Endothelial cell of umbilical vein (primary cell): ENCODE measurements at regions not wholly inside any gene's neighbourhood (a gene's known extent, or its start where the extent isn't known, plus 50 kb on each side); places are given as distances from the start of the nearest gene placed in this dataset.

Experiments
- EZH2 ChIP-seq: IDR thresholded peaks from 2 replicates; pipeline ENCODE4 v1.6.1; 2012; ENCODE audit warnings: borderline replicate concordance, low read depth, mild to moderate bottlenecking, moderate library complexity, low read length, inconsistent platforms; ENCODE audit not compliant: severe bottlenecking
- MYC ChIP-seq: IDR thresholded peaks from one replicate; pipeline ENCODE4 v1.6.1; 2011; ENCODE audit warnings: mild to moderate bottlenecking, low read depth, low read length
- POLR2A ChIP-seq: IDR thresholded peaks from 2 replicates; pipeline ENCODE4 v1.6.1; 2012; ENCODE audit warnings: low read depth, mild to moderate bottlenecking, control low read depth, low read length
- POLR2AphosphoS5 ChIP-seq: IDR thresholded peaks from 2 replicates; pipeline ENCODE4 v1.6.1; 2012; ENCODE audit warnings: low read depth, mild to moderate bottlenecking, control low read depth, low read length, moderate library complexity; ENCODE audit not compliant: insufficient read depth
- TF ChIP-seq, protein P1 (sequence below), 2 donors: IDR thresholded peaks; 1 replicate in 1 of 2; 2 replicates in 1 of 2; pipeline ENCODE4 v1.5.1; 2011; ENCODE audit warnings: low read length in 2 of 2, mild to moderate bottlenecking in 2 of 2, moderate library complexity in 2 of 2, control low read depth in 1 of 2, inconsistent platforms in 1 of 2, low read depth in 1 of 2; ENCODE audit not compliant: insufficient read depth in 1 of 2; ENCODE audit errors: extremely low read depth in 1 of 2
- TF ChIP-seq, protein P2 (sequence below): IDR thresholded peaks from 2 replicates; pipeline ENCODE4 v1.6.1; 2011; ENCODE audit not compliant: insufficient read depth, insufficient read length

DNA sequence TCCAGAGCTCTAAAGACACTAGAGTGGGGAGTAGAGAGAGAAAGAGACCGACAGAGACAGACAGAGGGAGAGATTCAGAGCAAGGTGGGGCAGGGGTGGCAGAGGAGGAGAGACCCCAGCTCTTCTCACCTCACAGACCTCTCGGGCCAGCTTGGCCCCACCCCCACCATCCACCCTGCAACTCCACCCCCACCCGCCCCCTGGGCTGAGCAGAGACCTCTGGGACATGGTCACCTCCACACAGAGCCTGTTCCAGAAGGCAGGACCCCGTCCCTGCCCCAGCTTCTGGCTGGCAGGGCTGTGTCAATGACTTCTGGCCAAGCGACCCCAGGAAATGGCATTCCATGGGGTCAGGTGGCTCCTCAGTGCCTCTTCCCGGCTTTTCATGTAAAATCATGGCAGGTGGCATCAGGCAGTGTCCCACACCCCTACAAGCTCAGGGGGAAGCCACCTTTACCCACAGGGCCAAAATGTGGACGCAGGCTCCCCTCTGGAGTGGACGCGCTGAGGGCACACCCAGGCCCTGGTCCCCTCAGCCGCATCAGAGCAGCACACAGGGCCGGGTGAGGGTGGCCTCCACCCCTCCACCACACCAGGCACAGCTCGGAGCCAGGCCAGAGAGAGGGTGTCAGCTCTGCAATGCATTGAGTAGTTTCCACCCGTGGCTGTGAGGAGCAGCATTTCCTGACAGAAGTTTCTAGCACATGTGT lies 131.2 kb upstream of the LPCAT1 start:
- TF ChIP-seq POLR2A (no peak), MYC (no peak), POLR2AphosphoS5 (no peak), EZH2 (no peak)
- TF ChIP-seq, protein P1, sequence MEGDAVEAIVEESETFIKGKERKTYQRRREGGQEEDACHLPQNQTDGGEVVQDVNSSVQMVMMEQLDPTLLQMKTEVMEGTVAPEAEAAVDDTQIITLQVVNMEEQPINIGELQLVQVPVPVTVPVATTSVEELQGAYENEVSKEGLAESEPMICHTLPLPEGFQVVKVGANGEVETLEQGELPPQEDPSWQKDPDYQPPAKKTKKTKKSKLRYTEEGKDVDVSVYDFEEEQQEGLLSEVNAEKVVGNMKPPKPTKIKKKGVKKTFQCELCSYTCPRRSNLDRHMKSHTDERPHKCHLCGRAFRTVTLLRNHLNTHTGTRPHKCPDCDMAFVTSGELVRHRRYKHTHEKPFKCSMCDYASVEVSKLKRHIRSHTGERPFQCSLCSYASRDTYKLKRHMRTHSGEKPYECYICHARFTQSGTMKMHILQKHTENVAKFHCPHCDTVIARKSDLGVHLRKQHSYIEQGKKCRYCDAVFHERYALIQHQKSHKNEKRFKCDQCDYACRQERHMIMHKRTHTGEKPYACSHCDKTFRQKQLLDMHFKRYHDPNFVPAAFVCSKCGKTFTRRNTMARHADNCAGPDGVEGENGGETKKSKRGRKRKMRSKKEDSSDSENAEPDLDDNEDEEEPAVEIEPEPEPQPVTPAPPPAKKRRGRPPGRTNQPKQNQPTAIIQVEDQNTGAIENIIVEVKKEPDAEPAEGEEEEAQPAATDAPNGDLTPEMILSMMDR (IDR thresholded peaks at IDR 0.05; ENCODE audit: extremely low read depth in 1 of 2, insufficient read depth in 1 of 2, low read depth in 1 of 2, low read length in 2 of 2), result no peak
- TF ChIP-seq, protein P2, sequence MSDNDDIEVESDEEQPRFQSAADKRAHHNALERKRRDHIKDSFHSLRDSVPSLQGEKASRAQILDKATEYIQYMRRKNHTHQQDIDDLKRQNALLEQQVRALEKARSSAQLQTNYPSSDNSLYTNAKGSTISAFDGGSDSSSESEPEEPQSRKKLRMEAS, result no peak
